ENCODE measurements at regions not wholly inside any gene's neighbourhood (a gene's known extent, or its start where the extent isn't known, plus 50 kb on each side); places are given as distances from the start of the nearest gene placed in this dataset.

DNA sequence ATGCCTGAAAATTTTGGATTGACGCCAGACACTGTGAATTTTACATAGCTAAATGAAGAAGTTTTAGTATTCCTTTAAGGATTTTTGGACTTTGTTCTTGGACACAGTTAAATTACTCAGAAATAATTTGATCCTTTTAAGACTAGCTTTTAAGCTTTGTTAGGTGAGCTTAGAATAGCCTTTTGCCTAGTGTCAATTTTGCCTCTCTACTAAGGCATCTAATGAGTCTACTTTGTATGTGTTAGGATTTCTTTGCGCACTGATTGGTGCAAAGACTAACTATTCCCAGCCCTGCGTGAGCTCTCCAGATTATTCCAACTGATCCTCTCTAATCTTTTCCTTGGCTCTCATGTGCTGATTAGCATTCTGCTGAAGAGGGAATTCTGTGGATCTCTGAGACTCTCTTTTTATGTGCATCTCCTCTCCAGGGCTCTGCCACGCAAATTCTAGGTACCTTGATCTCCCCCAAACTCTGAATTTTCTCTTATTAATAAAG, 128.1 kb upstream of the BCL9 start:
- dilution Hi-C loops (cut with HindIII; ENCODE audit: low sequenced_read_pairs, unreplicated experiment), result no loop called here
- Histone ChIP-seq H3K9me3 (ENCODE audit: control insufficient read depth, insufficient read depth, low read length) (no peaks in the 10 kb centered on the region), H3K79me1 (ENCODE audit: low read depth in 1 of 2, low read length in 2 of 2) (no peaks in the 10 kb centered on the region), H2AK5ac (ENCODE audit: low read depth, low read length) (no peak overlapping the region), H2AK9ac (replicated peaks; ENCODE audit: low read depth, low read length, poor library complexity) (no peak overlapping the region), H3K4ac (ENCODE audit: low read depth, low read length) (no peak overlapping the region), H4K5ac (ENCODE audit: low read depth, low read length) (no peak overlapping the region), H2BK120ac (ENCODE audit: low read depth, low read length) (no peak overlapping the region), H3K14ac (replicated peaks; ENCODE audit: low read depth, low read length) (no peak overlapping the region), H3K27ac (ENCODE audit: insufficient read depth, low read length) (no peak overlapping the region), H3K23ac (ENCODE audit: low read depth, low read length) (no peak overlapping the region), H4K91ac (ENCODE audit: insufficient read depth, low read depth, low read length) (no peak overlapping the region), H3K4me2 (ENCODE audit: low read depth, low read length) (no peak overlapping the region), H3K9me1 (ENCODE audit: insufficient read depth, low read length) (no peaks in the 10 kb centered on the region), H3K56ac (ENCODE audit: extremely low read depth, insufficient read depth, low read length) (no peak overlapping the region), H3K18ac (ENCODE audit: low read depth, low read length) (no peak overlapping the region), H3K4me3 (ENCODE audit: insufficient read depth, low read depth, low read length) (no peak overlapping the region), H4K20me1 (ENCODE audit: insufficient read depth, low read length) (no peaks in the 10 kb centered on the region), H2AFZ (replicated peaks; ENCODE audit: low read length, poor library complexity) (no peak overlapping the region), H2BK15ac (ENCODE audit: low read depth, low read length) (no peak overlapping the region), H3K4me1 (ENCODE audit: control insufficient read depth, insufficient read depth, low read length) (no peaks in the 10 kb centered on the region), H2BK5ac (ENCODE audit: low read depth, low read length, poor library complexity, severe bottlenecking) (no peak overlapping the region), H3K9ac (ENCODE audit: low read depth, low read length) (no peak overlapping the region), H3K36me3 (ENCODE audit: control insufficient read depth, insufficient read depth, low read length) (no peaks in the 10 kb centered on the region), H2BK20ac (ENCODE audit: low read depth, low read length) (no peak overlapping the region), H3K27me3 (ENCODE audit: control insufficient read depth, insufficient read depth, low read length) (no peaks in the 10 kb centered on the region), H4K8ac (ENCODE audit: low read depth in 2 of 2, low read length in 2 of 2) (no peak overlapping the region)
- intact Hi-C loops (cut with micrococcal nuclease), result no loop called here
- in situ Hi-C loops (cut with MboI; ENCODE audit: low sequenced_read_pairs), result no loop called here
- WGBS, 2 experiments (ENCODE audit: extremely low coverage in 2 of 2, insufficient read length in 1 of 2), result no CpG with 5 or more reads among the region's 4 CpGs
- DNase-seq (no peak), ATAC-seq (ENCODE audit: low read depth) (no peak)
- TF ChIP-seq, protein P1, sequence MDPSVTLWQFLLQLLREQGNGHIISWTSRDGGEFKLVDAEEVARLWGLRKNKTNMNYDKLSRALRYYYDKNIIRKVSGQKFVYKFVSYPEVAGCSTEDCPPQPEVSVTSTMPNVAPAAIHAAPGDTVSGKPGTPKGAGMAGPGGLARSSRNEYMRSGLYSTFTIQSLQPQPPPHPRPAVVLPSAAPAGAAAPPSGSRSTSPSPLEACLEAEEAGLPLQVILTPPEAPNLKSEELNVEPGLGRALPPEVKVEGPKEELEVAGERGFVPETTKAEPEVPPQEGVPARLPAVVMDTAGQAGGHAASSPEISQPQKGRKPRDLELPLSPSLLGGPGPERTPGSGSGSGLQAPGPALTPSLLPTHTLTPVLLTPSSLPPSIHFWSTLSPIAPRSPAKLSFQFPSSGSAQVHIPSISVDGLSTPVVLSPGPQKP (IDR thresholded peaks at IDR 0.05; ENCODE audit: borderline replicate concordance, low read depth, low read length), result no peak
- TF ChIP-seq FOS (IDR thresholded peaks at IDR 0.05; ENCODE audit: low read depth, low read length), result no peak
- TF ChIP-seq CEBPB (IDR thresholded peaks at IDR 0.05; ENCODE audit: low read depth, low read length), result no peak
- TF ChIP-seq, protein P2, sequence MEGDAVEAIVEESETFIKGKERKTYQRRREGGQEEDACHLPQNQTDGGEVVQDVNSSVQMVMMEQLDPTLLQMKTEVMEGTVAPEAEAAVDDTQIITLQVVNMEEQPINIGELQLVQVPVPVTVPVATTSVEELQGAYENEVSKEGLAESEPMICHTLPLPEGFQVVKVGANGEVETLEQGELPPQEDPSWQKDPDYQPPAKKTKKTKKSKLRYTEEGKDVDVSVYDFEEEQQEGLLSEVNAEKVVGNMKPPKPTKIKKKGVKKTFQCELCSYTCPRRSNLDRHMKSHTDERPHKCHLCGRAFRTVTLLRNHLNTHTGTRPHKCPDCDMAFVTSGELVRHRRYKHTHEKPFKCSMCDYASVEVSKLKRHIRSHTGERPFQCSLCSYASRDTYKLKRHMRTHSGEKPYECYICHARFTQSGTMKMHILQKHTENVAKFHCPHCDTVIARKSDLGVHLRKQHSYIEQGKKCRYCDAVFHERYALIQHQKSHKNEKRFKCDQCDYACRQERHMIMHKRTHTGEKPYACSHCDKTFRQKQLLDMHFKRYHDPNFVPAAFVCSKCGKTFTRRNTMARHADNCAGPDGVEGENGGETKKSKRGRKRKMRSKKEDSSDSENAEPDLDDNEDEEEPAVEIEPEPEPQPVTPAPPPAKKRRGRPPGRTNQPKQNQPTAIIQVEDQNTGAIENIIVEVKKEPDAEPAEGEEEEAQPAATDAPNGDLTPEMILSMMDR (conservative IDR thresholded peaks at IDR 0.05; ENCODE audit: low read depth, low read length), result no peak
- no peak for TF ChIP-seq SMC3 (IDR thresholded peaks at IDR 0.05; ENCODE audit: low read depth, low read length)
- TF ChIP-seq, protein P3, sequence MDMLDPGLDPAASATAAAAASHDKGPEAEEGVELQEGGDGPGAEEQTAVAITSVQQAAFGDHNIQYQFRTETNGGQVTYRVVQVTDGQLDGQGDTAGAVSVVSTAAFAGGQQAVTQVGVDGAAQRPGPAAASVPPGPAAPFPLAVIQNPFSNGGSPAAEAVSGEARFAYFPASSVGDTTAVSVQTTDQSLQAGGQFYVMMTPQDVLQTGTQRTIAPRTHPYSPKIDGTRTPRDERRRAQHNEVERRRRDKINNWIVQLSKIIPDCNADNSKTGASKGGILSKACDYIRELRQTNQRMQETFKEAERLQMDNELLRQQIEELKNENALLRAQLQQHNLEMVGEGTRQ (IDR thresholded peaks at IDR 0.05; ENCODE audit: low read depth, low read length), result no peak
- TF ChIP-seq RFX5 (IDR thresholded peaks at IDR 0.05; ENCODE audit: low read depth, low read length), result no peak
- TF ChIP-seq MAZ (IDR thresholded peaks at IDR 0.05; ENCODE audit: borderline replicate concordance, low read depth, low read length), result no peak
- no peak for TF ChIP-seq NFE2L2 (IDR thresholded peaks at IDR 0.05; ENCODE audit: low read depth, low read length)
- TF ChIP-seq CHD1 (IDR thresholded peaks at IDR 0.05; ENCODE audit: low read depth, low read length), result no peak
- no peak for TF ChIP-seq MXI1 (IDR thresholded peaks at IDR 0.05; ENCODE audit: borderline replicate concordance, low read depth, low read length)
- TF ChIP-seq BHLHE40 (IDR thresholded peaks at IDR 0.05; ENCODE audit: low read depth, low read length), result no peak
- no TSS peak for BruUV-seq (replicated peaks)
- ChIA-PET POLR2A (ENCODE audit: unreplicated experiment) (no interaction called here), CTCF (interaction anchor here (1.1 kb wide), 1 partner anchor 23 kb away, joined by 3 read pairs; no protein-coding TSS in a partner anchor)
